ENCODE measurements at regions not wholly inside any gene's neighbourhood (a gene's known extent, or its start where the extent isn't known, plus 50 kb on each side); places are given as distances from the start of the nearest gene placed in this dataset.

GRCh38 chr11:98153752-98154151 lies 867.0 kb upstream of the CNTN5 start:
- no peak for TF ChIP-seq SUZ12 (IDR thresholded peaks at IDR 0.05)
- no peak for TF ChIP-seq FOXK2 (IDR thresholded peaks at IDR 0.05)
- TF ChIP-seq SP1 (IDR thresholded peaks at IDR 0.05) = no peak
- no peak for TF ChIP-seq LEF1 (IDR thresholded peaks at IDR 0.05; ENCODE audit: borderline replicate concordance)
- TF ChIP-seq FOXM1 (IDR thresholded peaks at IDR 0.05; ENCODE audit: borderline replicate concordance) = no peak
- TF ChIP-seq BHLHE40 (IDR thresholded peaks at IDR 0.05; ENCODE audit: borderline replicate concordance) = no peak
